GM12891 (cell line): ENCODE measurements at regions not wholly inside any gene's neighbourhood (a gene's known extent, or its start where the extent isn't known, plus 50 kb on each side); places are given as distances from the start of the nearest gene placed in this dataset.

Experiments
- DNase-seq: peaks from one replicate; pipeline ENCODE4 v3.0.0; 2011; ENCODE audit warnings: low spot score; ENCODE audit not compliant: insufficient read length
- FAIRE-seq: peaks from 2 replicates; lab custom pipeline; 2011; peaks lifted over from hg19 to GRCh38; lab: Jason Lieb, UNC
- PAX5 ChIP-seq: IDR thresholded peaks from 2 replicates; pipeline ENCODE4 v1.6.1; 2011; ENCODE audit warnings: low read length, moderate library complexity, mild to moderate bottlenecking; ENCODE audit not compliant: insufficient read depth, severe bottlenecking
- POLR2A ChIP-seq: IDR thresholded peaks from 2 replicates; pipeline ENCODE4 v1.6.1; 2011; ENCODE audit warnings: low read depth, low read length, control low read depth
- POLR2AphosphoS5 ChIP-seq: IDR thresholded peaks from 2 replicates; pipeline ENCODE4 v1.6.1; 2011; ENCODE audit warnings: low read depth, low read length, control low read depth
- POU2F2 ChIP-seq: IDR thresholded peaks from 2 replicates; pipeline ENCODE4 v1.6.1; 2011; ENCODE audit warnings: low read depth, mild to moderate bottlenecking, control low read depth, low read length, moderate library complexity
- SPI1 ChIP-seq: IDR thresholded peaks from 2 replicates; pipeline ENCODE4 v1.6.1; 2011; ENCODE audit warnings: low read depth, low read length, control low read depth
- TAF1 ChIP-seq: IDR thresholded peaks from 2 replicates; pipeline ENCODE4 v1.6.1; 2011; ENCODE audit warnings: low read depth, low read length, control low read depth

GRCh38 chr7:47666164-47666862 is 84.4 kb upstream of the TNS3 start:
- TF ChIP-seq POLR2AphosphoS5 = no peak
- TF ChIP-seq PAX5 = no peak
- TF ChIP-seq SPI1 = no peak
- TF ChIP-seq TAF1 = no peak
- TF ChIP-seq POU2F2 = no peak
- TF ChIP-seq POLR2A = no peak
- FAIRE-seq (no peak), DNase-seq (no peak)

- DNase-seq = no peak
- no peak for FAIRE-seq
- TF ChIP-seq SPI1 = no peak
- no peak for TF ChIP-seq POLR2AphosphoS5
- TF ChIP-seq PAX5 = no peak
- TF ChIP-seq TAF1 = no peak
- TF ChIP-seq POLR2A = no peak
- TF ChIP-seq POU2F2 = no peak
Measured at GRCh38 chr7:47664650-47665195, 82.8 kb upstream of the TNS3 start.

GRCh38 chr7:47663851-47664250 is 81.9 kb upstream of the TNS3 start:
- FAIRE-seq (no peak), DNase-seq (no peak)
- TF ChIP-seq SPI1 (no peak), POU2F2 (no peak), PAX5 (no peak), POLR2AphosphoS5 (no peak), POLR2A (no peak), TAF1 (no peak)

GRCh38 chr7:47663213-47663612 is 81.3 kb upstream of the TNS3 start:
- FAIRE-seq (no peak), DNase-seq (no peak)
- TF ChIP-seq PAX5 (no peak), SPI1 (no peak), TAF1 (no peak), POLR2A (no peak), POU2F2 (no peak), POLR2AphosphoS5 (no peak)

- no peak for DNase-seq
- no peak for FAIRE-seq
- TF ChIP-seq POLR2AphosphoS5 (no peak), POU2F2 (no peak), PAX5 (no peak), POLR2A (no peak), TAF1 (no peak), SPI1 (no peak)
Measured at GRCh38 chr7:47661051-47661714, 79.3 kb upstream of the TNS3 start.

DNA sequence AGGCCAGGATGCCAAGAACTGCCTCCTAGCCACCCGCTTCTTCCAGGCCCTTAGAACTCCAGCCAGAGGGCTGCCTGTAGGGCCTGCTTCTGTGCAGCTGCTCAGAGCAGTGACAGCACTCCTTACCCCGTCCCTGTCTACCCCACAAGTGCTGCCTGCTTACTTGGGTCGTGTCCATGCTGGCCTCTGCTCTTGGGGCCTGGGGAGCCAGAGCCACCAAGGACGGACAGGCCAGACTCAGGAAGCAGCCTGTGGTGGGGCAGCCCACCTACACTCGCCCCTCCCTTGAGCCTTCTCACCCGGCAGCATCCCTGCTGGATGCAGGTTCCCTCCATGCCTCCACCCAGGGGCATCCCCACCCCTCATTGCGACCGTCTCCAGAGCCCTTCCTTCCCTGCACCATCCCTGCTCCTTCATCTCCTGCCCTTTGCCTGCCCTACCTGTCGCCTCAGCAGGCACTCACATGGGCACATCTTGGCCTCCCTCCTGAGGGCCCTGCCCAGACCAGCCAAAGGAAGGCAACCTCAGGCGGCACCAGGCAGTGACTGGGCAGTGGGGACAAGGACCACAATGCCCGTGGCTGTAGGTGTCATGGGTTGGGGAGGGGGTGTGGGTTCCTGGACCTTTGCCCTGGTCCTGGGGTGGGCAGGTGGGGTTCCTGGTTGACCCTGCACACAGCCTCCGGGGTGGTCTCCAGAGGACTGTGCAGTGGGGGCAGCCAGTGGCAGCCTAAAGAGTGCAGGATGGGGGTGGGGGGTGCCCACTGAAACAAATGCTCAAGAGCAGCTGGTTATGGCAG is 78.0 kb upstream of the TNS3 start:
- no peak for FAIRE-seq
- TF ChIP-seq POLR2A = no peak
- TF ChIP-seq POU2F2 = no peak
- no peak for TF ChIP-seq POLR2AphosphoS5
- TF ChIP-seq TAF1 = no peak
- TF ChIP-seq SPI1 = no peak
- no peak for TF ChIP-seq PAX5

GRCh38 chr7:47658886-47659635 is 77.2 kb upstream of the TNS3 start:
- TF ChIP-seq POLR2A = no peak
- TF ChIP-seq SPI1 = no peak
- no peak for TF ChIP-seq POU2F2
- no peak for TF ChIP-seq POLR2AphosphoS5
- no peak for TF ChIP-seq PAX5
- TF ChIP-seq TAF1 = no peak
- no peak for DNase-seq
- FAIRE-seq = no peak

More for the DNA sequence above, 78.0 kb upstream of the TNS3 start:
- DNase-seq = no peak

- FAIRE-seq (no peak), DNase-seq (no peak)
- no peak for TF ChIP-seq POLR2A
- no peak for TF ChIP-seq TAF1
- TF ChIP-seq PAX5 = no peak
- no peak for TF ChIP-seq POU2F2
- TF ChIP-seq POLR2AphosphoS5 = no peak
- TF ChIP-seq SPI1 = no peak
Measured at GRCh38 chr7:47657126-47657525, 75.2 kb upstream of the TNS3 start.
